ENCODE measurements at regions not wholly inside any gene's neighbourhood (a gene's known extent, or its start where the extent isn't known, plus 50 kb on each side); places are given as distances from the start of the nearest gene placed in this dataset.

- no peak for DNase-seq
These were observed 93.0 kb upstream of the C3orf80 start for GRCh38 chr3:160132226-160132625.

DNA sequence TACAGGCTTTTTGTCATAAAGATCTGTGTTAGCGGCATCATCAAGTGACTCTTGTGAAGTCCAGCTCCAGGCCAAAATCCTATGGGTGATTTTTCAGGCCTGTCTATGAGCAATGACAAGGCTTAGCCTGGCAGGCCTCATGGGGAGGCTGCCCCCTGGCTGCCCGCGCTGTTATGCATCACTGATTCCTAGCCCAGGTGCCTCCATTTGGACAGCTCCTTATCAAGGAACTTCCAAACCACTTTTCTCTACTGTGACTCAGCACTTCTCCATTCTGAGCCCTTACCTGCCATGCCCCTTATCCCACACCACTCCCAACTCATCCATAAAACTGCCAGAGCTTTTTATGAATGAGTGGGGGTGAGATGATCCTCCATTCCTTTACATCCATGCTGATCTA is 91.5 kb upstream of the C3orf80 start:
- peak; percentile 23 for DNase-seq

DNA sequence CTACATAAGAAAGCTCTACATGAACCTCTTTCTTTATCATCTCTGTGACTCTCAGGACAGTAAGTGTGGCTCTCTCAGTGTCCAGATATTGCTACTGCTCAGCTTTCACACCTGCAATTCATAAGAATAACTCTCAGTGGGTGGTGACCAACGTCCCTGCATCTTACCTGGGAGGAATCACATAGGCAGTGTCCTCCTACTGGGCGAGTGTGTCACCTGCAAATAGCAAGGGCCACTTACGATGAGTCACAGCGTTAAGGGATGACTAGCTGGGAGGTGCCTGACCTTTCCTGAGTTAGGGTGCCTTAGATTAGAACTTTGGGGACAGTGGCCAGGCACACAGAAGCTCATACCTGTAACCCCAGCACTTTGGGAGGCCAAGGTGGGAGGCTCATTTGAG is 90.8 kb upstream of the C3orf80 start:
- DNase-seq: no peak

DNA sequence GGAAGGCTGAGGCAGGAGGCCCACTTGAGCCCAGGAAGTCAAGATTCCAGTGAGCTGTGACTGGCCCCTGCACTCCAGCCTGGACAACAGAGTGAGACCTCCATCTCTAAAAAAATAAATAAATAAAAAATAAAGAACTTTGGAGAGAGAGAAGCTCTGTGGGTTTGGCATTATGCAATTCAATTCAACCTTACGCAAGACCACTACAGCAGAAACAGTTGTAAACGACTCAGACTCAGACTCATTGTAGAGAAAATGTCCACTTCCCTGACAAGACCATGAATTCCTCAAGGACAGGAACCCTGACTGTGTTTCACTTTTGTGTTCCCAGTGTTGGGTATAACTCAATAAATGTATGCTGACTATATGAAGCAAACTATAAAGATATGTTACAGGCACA is 90.3 kb upstream of the C3orf80 start:
- DNase-seq: peak; percentile 81

- DNase-seq: no peak
These were observed 89.4 kb upstream of the C3orf80 start for GRCh38 chr3:160135851-160136250.

- DNase-seq: peak; percentile 40
These were observed 88.8 kb upstream of the C3orf80 start for GRCh38 chr3:160136421-160136820.

GRCh38 chr3:160139291-160139690 is 85.9 kb upstream of the C3orf80 start:
- DNase-seq: no peak

GRCh38 chr3:160140756-160141155 is 84.5 kb upstream of the C3orf80 start:
- DNase-seq: peak; percentile 22

DNA sequence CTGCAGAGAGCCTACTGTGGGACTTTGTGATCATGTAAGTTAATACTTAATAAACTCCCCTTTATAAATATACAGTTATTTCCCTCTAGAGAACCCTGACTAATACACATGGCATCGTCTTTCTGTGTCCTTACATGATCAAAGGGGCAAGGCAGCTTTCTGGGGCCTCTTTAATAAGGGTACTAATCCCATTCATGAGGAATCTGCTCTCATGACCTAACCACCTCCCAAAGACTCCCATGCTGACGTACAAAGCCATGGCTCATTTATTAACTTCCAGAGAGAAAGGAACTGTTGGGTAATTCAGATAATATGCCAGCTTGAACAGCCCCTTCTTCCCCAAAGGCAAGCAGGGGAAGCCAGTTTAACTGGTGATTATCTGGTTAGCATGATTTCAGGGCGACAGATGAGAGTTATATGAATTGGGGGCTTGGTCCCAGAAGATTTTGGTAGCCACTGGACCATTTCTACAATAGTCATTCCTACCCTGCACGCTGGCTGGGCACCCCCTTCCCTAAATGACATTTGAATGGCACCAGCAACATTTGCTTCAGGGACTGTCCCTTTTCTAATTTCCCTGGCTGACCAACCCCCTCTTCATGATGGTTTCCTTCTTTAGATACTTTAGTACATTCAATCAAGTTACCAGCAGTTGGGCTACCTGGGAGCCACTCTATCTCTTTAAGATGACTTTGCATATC is 83.6 kb upstream of the C3orf80 start:
- DNase-seq: peak; percentile 42

- DNase-seq: no peak
These were observed 81.7 kb upstream of the C3orf80 start for GRCh38 chr3:160143482-160143881.

DNA sequence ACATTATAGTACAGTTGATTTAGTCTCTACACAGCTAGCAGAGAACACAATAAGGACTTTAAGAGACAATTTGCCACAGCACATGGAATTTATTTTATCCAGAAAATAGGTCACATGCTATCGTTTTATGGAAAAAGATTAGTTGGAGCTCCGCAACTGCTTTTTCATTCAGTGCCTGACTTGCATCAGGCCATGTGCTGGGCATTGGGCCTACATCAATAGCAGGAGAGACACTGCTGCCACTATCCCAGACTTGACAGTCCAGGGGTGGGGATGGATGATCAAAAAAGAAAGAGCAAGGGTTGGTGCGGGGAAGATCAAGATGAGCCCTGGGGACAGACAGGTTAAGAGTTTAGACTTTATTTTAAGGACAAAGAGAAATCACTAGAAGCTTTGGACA is 75.2 kb upstream of the C3orf80 start:
- DNase-seq: no peak

- peak; percentile 65 for DNase-seq
These were observed 74.7 kb upstream of the C3orf80 start for GRCh38 chr3:160150525-160150924.

- no peak for DNase-seq
These were observed 72.6 kb upstream of the C3orf80 start for GRCh38 chr3:160152638-160153037.

GRCh38 chr3:160154033-160154432 is 71.2 kb upstream of the C3orf80 start:
- peak; percentile 19 for DNase-seq

DNA sequence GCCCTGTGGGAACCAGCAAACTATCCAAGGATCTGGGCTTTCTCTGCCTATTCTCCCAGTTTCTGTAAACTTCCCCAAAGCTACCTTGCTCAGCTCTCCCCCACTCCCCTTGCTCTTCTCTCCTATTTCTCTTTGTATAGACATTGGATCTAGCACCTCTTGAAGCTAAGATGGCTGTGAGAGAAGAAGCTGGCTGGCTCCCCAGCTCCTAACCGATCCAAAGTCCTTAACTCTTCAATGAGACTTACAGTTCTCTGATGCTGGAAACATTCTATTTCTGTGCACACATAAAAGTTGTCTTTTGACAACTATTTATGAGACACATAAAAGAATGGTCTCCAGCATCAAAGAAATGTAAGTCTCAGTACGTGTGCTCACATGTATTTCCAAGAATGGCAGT is 70.6 kb upstream of the C3orf80 start:
- no peak for DNase-seq

DNA sequence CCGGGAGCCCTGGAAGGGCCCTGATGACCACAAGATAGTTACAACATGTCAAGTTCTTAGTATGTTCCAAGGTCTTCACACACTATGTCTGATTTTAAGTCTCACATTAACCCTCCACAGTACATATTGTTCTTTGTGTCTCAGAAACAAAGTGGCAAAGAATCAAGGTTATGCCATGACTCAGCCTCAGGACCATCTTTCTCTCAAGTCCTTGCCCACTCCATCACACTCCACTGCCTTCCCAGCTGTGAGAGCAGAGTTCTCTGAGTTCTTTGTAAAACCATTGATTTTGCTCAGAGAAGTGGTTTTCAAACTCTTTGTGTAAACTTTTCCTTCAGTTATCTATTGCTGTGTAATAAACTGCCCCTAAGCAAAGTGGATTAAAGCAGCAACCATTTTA is 67.9 kb upstream of the C3orf80 start:
- no peak for DNase-seq

DNA sequence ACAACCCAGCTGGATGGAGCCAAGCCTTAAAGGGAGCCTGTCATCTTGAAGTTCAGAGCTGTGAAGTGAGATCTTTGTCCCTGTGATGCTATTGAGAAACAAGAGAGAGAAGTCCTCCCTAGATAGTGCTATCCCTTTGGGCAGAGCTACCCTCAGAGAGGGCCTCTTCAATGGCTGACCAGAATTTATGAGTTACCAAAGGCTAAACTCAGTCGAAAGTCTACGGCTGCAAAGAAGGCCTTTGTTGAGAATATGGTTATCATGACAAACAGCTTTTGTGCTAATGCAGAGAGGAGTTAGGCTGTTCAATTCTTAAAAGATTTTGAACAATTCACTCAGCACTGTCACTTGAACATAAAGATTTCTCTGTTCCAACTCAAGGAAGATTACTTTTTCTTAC is 65.9 kb upstream of the C3orf80 start:
- no peak for DNase-seq

DNA sequence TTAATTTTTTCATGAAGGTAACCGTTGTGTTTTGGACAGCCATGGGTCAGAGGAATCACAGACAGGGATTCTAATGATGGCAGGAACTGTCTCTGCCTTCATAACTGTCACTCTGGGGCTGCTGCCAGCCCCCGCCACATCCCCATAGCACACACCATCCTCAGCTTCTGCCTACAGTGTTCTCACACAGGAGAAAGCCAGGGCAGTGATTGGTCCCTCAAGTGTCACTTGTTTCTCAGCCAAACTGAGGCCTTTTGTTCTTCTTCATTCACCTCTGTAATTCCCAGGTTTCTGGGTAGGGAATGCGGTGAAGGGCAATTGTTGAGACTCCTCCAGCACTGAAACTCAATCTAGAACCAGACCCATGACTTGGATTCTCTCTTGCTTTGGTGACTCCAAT is 65.4 kb upstream of the C3orf80 start:
- no peak for DNase-seq

DNA sequence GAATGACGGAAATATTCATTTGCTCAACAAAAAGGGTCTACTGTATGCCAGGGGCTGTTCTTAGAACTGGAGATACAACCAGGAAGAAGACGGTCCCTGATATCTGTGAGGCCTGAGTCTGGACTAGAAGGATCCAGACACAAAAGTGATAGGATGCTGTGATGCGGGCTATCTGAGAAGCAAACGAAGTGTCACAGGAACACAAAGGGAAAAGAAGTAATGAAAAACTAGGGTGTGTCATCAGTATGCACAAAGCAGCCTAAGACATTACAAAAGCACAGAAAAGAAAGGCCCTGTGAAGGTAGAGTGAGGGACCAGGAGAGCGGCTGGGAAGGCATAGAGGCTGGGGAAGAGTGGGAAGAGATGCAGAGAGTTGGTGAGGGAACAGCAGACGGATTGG is 63.3 kb upstream of the C3orf80 start:
- no peak for DNase-seq

DNA sequence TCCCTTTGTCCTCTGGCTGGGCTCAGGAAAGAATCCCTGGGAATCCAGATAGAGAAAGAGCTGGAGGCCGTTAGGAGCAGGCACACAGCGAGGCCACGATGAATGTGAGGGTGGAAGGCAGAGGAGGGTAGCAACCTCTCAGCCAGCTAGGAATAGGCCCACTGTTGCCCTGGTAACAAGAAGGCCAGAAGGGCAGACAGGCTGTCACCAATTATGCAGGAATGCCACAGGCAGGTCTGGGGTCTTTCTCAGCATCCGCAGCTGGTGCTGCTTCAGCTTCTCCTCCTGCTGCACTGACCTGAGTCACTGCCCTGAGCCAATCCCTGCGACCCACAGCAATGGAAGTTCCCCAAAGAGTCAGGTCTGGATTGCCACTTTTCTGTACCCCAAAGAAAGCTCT is 62.8 kb upstream of the C3orf80 start:
- peak; percentile 30 for DNase-seq

DNA sequence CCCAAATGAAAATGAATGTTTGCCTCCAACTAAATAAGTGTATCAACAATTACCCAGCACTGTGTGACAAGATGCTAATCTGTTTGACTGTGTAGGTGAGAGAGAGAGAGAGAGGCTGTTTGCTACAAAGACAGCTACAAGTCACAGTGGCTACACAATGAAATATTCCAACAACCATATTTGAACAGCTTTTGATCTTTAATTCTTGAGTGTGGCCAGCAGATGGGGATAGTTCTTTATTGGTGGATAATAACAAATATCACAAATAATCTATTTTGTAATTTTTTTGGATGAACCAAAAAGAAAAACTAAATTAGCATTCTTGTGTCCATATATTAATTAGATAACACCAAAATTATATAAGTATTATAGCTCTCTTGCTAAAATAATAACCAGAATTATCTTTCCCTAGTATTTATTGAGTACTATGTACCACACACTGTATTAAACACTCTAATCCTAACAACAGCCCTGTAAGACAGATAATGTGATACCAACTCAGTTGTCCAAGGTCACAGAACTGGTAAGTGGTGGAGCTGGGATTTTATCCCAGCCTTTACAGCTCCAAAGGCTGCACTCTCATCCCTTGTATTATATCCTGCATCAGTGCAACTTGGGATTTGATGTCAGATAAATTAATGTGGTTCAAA is 61.9 kb upstream of the C3orf80 start:
- peak; percentile 30 for DNase-seq

DNA sequence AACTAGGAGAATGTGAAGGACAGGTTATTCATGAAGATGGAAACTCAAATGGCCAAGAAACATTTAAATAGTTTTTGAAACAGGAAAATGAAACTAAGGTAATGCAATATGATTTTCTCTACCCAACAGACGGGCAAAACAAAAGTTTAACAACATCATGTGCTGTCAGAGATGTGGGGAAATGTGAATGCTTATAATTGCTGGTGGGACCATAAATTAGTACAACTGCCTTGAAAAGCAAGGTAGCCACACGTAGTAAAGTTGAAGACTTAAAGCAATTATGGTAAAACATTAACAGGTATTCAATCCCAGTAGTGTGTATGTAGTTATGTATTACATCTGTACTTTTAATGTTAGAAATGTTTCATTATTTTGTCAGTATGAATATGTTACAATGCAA is 57.0 kb upstream of the C3orf80 start:
- no peak for DNase-seq

GRCh38 chr3:160169139-160169976 is 55.9 kb upstream of the C3orf80 start:
- peak; percentile 93 for DNase-seq
